HG03066 (cell line): ENCODE measurements at regions not wholly inside any gene's neighbourhood (a gene's known extent, or its start where the extent isn't known, plus 50 kb on each side); places are given as distances from the start of the nearest gene placed in this dataset.

Experiments
- ATAC-seq: cut with Tn5 transposase; IDR thresholded peaks from one replicate; pipeline ENCODE4 v1.9.1; 2021; ENCODE audit warnings: low read depth; ENCODE audit not compliant: unreplicated experiment

- no peak for ATAC-seq
These were observed 1449.7 kb downstream of the PCDH7 start for GRCh38 chr4:32169841-32170240.

- no peak for ATAC-seq
These were observed 1451.9 kb downstream of the PCDH7 start for GRCh38 chr4:32172086-32172485.

GRCh38 chr4:32172761-32173160 lies 1452.6 kb downstream of the PCDH7 start:
- ATAC-seq = no peak

- ATAC-seq = no peak
These were observed 1459.9 kb downstream of the PCDH7 start for GRCh38 chr4:32180086-32180485.

GRCh38 chr4:32184186-32184585 lies 1464.0 kb downstream of the PCDH7 start:
- no peak for ATAC-seq

- ATAC-seq = no peak
These were observed 1469.0 kb downstream of the PCDH7 start for GRCh38 chr4:32189130-32189529.

GRCh38 chr4:32189788-32190187 lies 1469.6 kb downstream of the PCDH7 start:
- ATAC-seq = no peak

- ATAC-seq = no peak
These were observed 1471.8 kb downstream of the PCDH7 start for GRCh38 chr4:32191961-32192360.

- no peak for ATAC-seq
These were observed 1472.2 kb downstream of the PCDH7 start for GRCh38 chr4:32192363-32192762.

- no peak for ATAC-seq
These were observed 1472.8 kb downstream of the PCDH7 start for GRCh38 chr4:32192991-32193390.

- no peak for ATAC-seq
These were observed 1477.0 kb downstream of the PCDH7 start for GRCh38 chr4:32196950-32197688.

GRCh38 chr4:32199639-32200038 lies 1479.5 kb downstream of the PCDH7 start:
- no peak for ATAC-seq

GRCh38 chr4:32203340-32203739 lies 1483.2 kb downstream of the PCDH7 start:
- no peak for ATAC-seq

- no peak for ATAC-seq
These were observed 1486.6 kb downstream of the PCDH7 start for GRCh38 chr4:32206756-32207155.

- ATAC-seq = no peak
These were observed 1487.3 kb downstream of the PCDH7 start for GRCh38 chr4:32207456-32207855.

GRCh38 chr4:32215277-32215676 lies 1495.1 kb downstream of the PCDH7 start:
- no peak for ATAC-seq

GRCh38 chr4:32216502-32216901 lies 1496.3 kb downstream of the PCDH7 start:
- ATAC-seq = no peak

GRCh38 chr4:32219306-32220075 lies 1499.3 kb downstream of the PCDH7 start:
- no peak for ATAC-seq

GRCh38 chr4:32226204-32226603 lies 1506.0 kb downstream of the PCDH7 start:
- no peak for ATAC-seq

- ATAC-seq = no peak
These were observed 1506.6 kb downstream of the PCDH7 start for GRCh38 chr4:32226733-32227132.

GRCh38 chr4:32243926-32244325 lies 1523.8 kb downstream of the PCDH7 start:
- no peak for ATAC-seq

- no peak for ATAC-seq
These were observed 1528.9 kb downstream of the PCDH7 start for GRCh38 chr4:32249040-32249439.
